Uterus (tissue), 3 donors: ENCODE measurements at regions not wholly inside any gene's neighbourhood (a gene's known extent, or its start where the extent isn't known, plus 50 kb on each side); places are given as distances from the start of the nearest gene placed in this dataset.

Experiments
- DNase-seq, 2 donors: peaks; one replicate each; pipeline ENCODE4 v3.0.0-alpha.2; 2019 to 2020
- H3K27ac ChIP-seq, 2 donors: fragments of 200-600 bp; sonication (generic); 1 replicate in 1 of 2; 2 replicates in 1 of 2; pipeline ENCODE4 v1.5.1; 2016 to 2018
- H3K27me3 ChIP-seq, 2 donors: fragments of 200-600 bp; sonication (generic); one replicate each; pipeline ENCODE4 v1.5.1; 2018 to 2019; ENCODE audit warnings: control low read depth in 1 of 2
- H3K36me3 ChIP-seq, 2 donors: fragments of 200-600 bp; sonication (generic); one replicate each; pipeline ENCODE4 v1.5.1; 2019; ENCODE audit warnings: control low read depth in 1 of 2
- H3K4me1 ChIP-seq, 2 donors: fragments of 200-600 bp; sonication (generic); one replicate each; pipeline ENCODE4 v1.5.1; 2018 to 2019; ENCODE audit warnings: control low read depth in 1 of 2
- H3K4me3 ChIP-seq, 2 donors: fragments of 200-600 bp; sonication (generic); 1 replicate in 1 of 2; 2 replicates in 1 of 2; pipeline ENCODE4 v1.5.1; 2018 to 2019; ENCODE audit warnings: mild to moderate bottlenecking in 1 of 2
- H3K9me3 ChIP-seq, 2 donors: fragments of 200-600 bp; sonication (generic); one replicate each; pipeline ENCODE4 v1.5.1; 2019; ENCODE audit warnings: control low read depth in 1 of 2
- CTCF ChIP-seq, 4 experiments: fragments of 200-600 bp in 2 of 4; fragments of 450-650 bp in 2 of 4; sonication (generic) in 2 of 4; IDR thresholded peaks; one replicate each; pipeline ENCODE4 v1.5.1; 2016 to 2019; ENCODE audit warnings: antibody characterized with exemption in 4 of 4, mild to moderate bottlenecking in 2 of 4, moderate library complexity in 1 of 4
- POLR2A ChIP-seq, 2 donors: fragments of 450-650 bp; IDR thresholded peaks; one replicate each; pipeline ENCODE4 v1.6.1; 2016; ENCODE audit warnings: antibody characterized with exemption in 2 of 2, mild to moderate bottlenecking in 1 of 2, moderate library complexity in 1 of 2
- intact Hi-C: fragments of 100-400 bp; cut with DNase I; formaldehyde crosslinking; loops from one replicate; pipeline ENCODE4 v1.15.1; 2023; ENCODE audit warnings: low total_unique reads
- donor health status: DM: yes; HTN: yes; CAD: no.

- peak in 1 of 2 donors; percentile 12 for DNase-seq
- no peaks in the 10 kb centered on the region for H3K36me3 ChIP-seq
- no peaks in the 10 kb centered on the region for H3K27me3 ChIP-seq
- H3K4me3 ChIP-seq = no peak overlapping the region
- H3K4me1 ChIP-seq = peaks cover 7 to 8% of the 10 kb centered on the region in 2 donors
- no peak for TF ChIP-seq CTCF (IDR thresholded peaks at IDR 0.05)
- TF ChIP-seq POLR2A (IDR thresholded peaks at IDR 0.05) = no peak
- H3K9me3 ChIP-seq = no peaks in the 10 kb centered on the region
- intact Hi-C loops = loop anchor here (10.0 kb wide), 1 partner anchor 108 kb away; no protein-coding TSS in a partner anchor
- no peak overlapping the region for H3K27ac ChIP-seq
Observed at GRCh38 chr14:101472518-101472849, 88.8 kb upstream of the DIO3 start.

- no peak for TF ChIP-seq POLR2A (IDR thresholded peaks at IDR 0.05)
- no peak for TF ChIP-seq CTCF (IDR thresholded peaks at IDR 0.05)
- DNase-seq = peak; percentile 13
- H3K4me3 ChIP-seq = no peak overlapping the region
- H3K9me3 ChIP-seq = no peaks in the 10 kb centered on the region
- H3K36me3 ChIP-seq = no peaks in the 10 kb centered on the region
- intact Hi-C loops = loop anchor here (10.0 kb wide), 1 partner anchor 108 kb away; no protein-coding TSS in a partner anchor
- H3K4me1 ChIP-seq = peaks cover 7 to 13% of the 10 kb centered on the region in 2 donors
- H3K27me3 ChIP-seq = no peaks in the 10 kb centered on the region
- H3K27ac ChIP-seq = no peak overlapping the region
Observed at GRCh38 chr14:101473045-101473729, 88.1 kb upstream of the DIO3 start.

GRCh38 chr14:101473795-101474562 is 87.3 kb upstream of the DIO3 start:
- peak; percentile 9 to 14 for DNase-seq
- TF ChIP-seq POLR2A (IDR thresholded peaks at IDR 0.05) (no peak), CTCF (IDR thresholded peaks at IDR 0.05) (no peak)
- peaks cover 7 to 13% of the 10 kb centered on the region in 2 donors for H3K4me1 ChIP-seq
- H3K4me3 ChIP-seq = no peak overlapping the region
- H3K9me3 ChIP-seq = no peaks in the 10 kb centered on the region
- peak overlapping the region in 1 of 2 donors; percentile 87 for H3K27ac ChIP-seq
- intact Hi-C loops = loop anchor here (10.0 kb wide), 1 partner anchor 109 kb away; no protein-coding TSS in a partner anchor
- no peaks in the 10 kb centered on the region for H3K36me3 ChIP-seq
- no peaks in the 10 kb centered on the region for H3K27me3 ChIP-seq

GRCh38 chr14:101474563-101475455 is 86.5 kb upstream of the DIO3 start:
- Histone ChIP-seq H3K27me3 (no peaks in the 10 kb centered on the region), H3K4me1 (peaks cover 7 to 13% of the 10 kb centered on the region in 2 donors), H3K4me3 (peak overlapping the region in 1 of 2 donors; percentile 8), H3K36me3 (no peaks in the 10 kb centered on the region), H3K27ac (peak overlapping the region; percentile 78 to 87), H3K9me3 (no peaks in the 10 kb centered on the region)
- DNase-seq = peak; percentile 15 to 16
- TF ChIP-seq POLR2A (IDR thresholded peaks at IDR 0.05) = no peak
- TF ChIP-seq CTCF (IDR thresholded peaks at IDR 0.05) = no peak
- intact Hi-C loops = loop anchor here (10.0 kb wide), 1 partner anchor 110 kb away; no protein-coding TSS in a partner anchor
